ENCODE measurements at regions not wholly inside any gene's neighbourhood (a gene's known extent, or its start where the extent isn't known, plus 50 kb on each side); places are given as distances from the start of the nearest gene placed in this dataset.

DNA sequence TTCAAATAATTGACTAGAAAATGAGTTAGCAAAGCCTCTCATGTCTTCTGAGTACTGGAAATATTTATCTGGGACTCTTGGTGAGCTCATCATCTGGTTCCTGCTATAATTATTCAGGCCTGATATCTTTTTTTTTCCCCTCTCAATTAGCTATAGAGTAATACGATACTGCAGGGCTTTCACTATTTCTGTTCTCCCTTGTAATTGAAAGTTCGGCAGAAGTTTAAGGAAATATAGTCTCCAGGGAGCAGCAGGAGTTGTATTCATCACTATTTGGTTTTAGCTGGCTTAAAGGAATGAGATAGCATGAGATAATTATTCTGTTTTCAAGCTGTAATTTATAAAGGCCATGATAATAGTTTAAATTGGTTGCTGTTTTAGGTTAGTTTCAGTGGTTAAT lies 378.6 kb upstream of the EPHA5 start:
- CTCF ChIA-PET: no interaction called here
- TF ChIP-seq FOXK2 (IDR thresholded peaks at IDR 0.05): no peak
- POLR2A ChIA-PET: no interaction called here
- DNase-seq (ENCODE audit: extremely low spot score): no peak

- CTCF ChIA-PET: no interaction called here
- POLR2A ChIA-PET: no interaction called here
- no peak for TF ChIP-seq LEF1 (IDR thresholded peaks at IDR 0.05; ENCODE audit: borderline replicate concordance)
- no peak for TF ChIP-seq L3MBTL2 (conservative IDR thresholded peaks at IDR 0.05)
- no peak for TF ChIP-seq BHLHE40 (IDR thresholded peaks at IDR 0.05; ENCODE audit: borderline replicate concordance)
- no peak for TF ChIP-seq HDGF (IDR thresholded peaks at IDR 0.05; ENCODE audit: borderline replicate concordance)
- TF ChIP-seq FOXA1 (IDR thresholded peaks at IDR 0.05): no peak
- no peak for TF ChIP-seq SP1 (IDR thresholded peaks at IDR 0.05)
- TF ChIP-seq NFRKB (IDR thresholded peaks at IDR 0.05): no peak
- TF ChIP-seq, protein P1, sequence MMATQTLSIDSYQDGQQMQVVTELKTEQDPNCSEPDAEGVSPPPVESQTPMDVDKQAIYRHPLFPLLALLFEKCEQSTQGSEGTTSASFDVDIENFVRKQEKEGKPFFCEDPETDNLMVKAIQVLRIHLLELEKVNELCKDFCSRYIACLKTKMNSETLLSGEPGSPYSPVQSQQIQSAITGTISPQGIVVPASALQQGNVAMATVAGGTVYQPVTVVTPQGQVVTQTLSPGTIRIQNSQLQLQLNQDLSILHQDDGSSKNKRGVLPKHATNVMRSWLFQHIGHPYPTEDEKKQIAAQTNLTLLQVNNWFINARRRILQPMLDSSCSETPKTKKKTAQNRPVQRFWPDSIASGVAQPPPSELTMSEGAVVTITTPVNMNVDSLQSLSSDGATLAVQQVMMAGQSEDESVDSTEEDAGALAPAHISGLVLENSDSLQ (IDR thresholded peaks at IDR 0.05): no peak
- TF ChIP-seq ZNF384 (IDR thresholded peaks at IDR 0.05): no peak
- no peak for TF ChIP-seq SUZ12 (IDR thresholded peaks at IDR 0.05)
- TF ChIP-seq ELF4 (IDR thresholded peaks at IDR 0.05): no peak
- no peak for TF ChIP-seq CTBP1 (IDR thresholded peaks at IDR 0.05; ENCODE audit: borderline replicate concordance)
- TF ChIP-seq FOXK2 (IDR thresholded peaks at IDR 0.05): no peak
- no peak for TF ChIP-seq TARDBP (IDR thresholded peaks at IDR 0.05)
- no peak for DNase-seq (ENCODE audit: extremely low spot score)
These were observed 375.6 kb upstream of the EPHA5 start for GRCh38 chr4:66045913-66046312.

- no peak for TF ChIP-seq L3MBTL2 (conservative IDR thresholded peaks at IDR 0.05)
- no peak for TF ChIP-seq ARNT (IDR thresholded peaks at IDR 0.05)
- no peak for TF ChIP-seq TARDBP (IDR thresholded peaks at IDR 0.05)
- no peak for TF ChIP-seq HDGF (IDR thresholded peaks at IDR 0.05; ENCODE audit: borderline replicate concordance)
- TF ChIP-seq BHLHE40 (IDR thresholded peaks at IDR 0.05; ENCODE audit: borderline replicate concordance): no peak
- TF ChIP-seq NFRKB (IDR thresholded peaks at IDR 0.05): no peak
- TF ChIP-seq FOXK2 (IDR thresholded peaks at IDR 0.05): no peak
- no peak for TF ChIP-seq FOXM1 (IDR thresholded peaks at IDR 0.05; ENCODE audit: borderline replicate concordance)
- TF ChIP-seq, protein P1 (IDR thresholded peaks at IDR 0.05): no peak
- no peak for TF ChIP-seq FOXA1 (IDR thresholded peaks at IDR 0.05)
- TF ChIP-seq LEF1 (IDR thresholded peaks at IDR 0.05; ENCODE audit: borderline replicate concordance): no peak
- TF ChIP-seq ZNF384 (IDR thresholded peaks at IDR 0.05): no peak
- TF ChIP-seq ELF4 (IDR thresholded peaks at IDR 0.05): no peak
- TF ChIP-seq CTBP1 (IDR thresholded peaks at IDR 0.05; ENCODE audit: borderline replicate concordance): no peak
- no peak for TF ChIP-seq SUZ12 (IDR thresholded peaks at IDR 0.05)
- POLR2A ChIA-PET: no interaction called here
- DNase-seq (ENCODE audit: extremely low spot score): no peak
- CTCF ChIA-PET: no interaction called here
These were observed 365.4 kb upstream of the EPHA5 start for GRCh38 chr4:66035701-66036100.

GRCh38 chr4:66034671-66035070 lies 364.4 kb upstream of the EPHA5 start:
- POLR2A ChIA-PET: no interaction called here
- no peak for TF ChIP-seq SP1 (IDR thresholded peaks at IDR 0.05)
- no peak for TF ChIP-seq LEF1 (IDR thresholded peaks at IDR 0.05; ENCODE audit: borderline replicate concordance)
- TF ChIP-seq FOXA1 (IDR thresholded peaks at IDR 0.05): no peak
- TF ChIP-seq, protein P1 (IDR thresholded peaks at IDR 0.05): no peak
- no peak for TF ChIP-seq BHLHE40 (IDR thresholded peaks at IDR 0.05; ENCODE audit: borderline replicate concordance)
- TF ChIP-seq HDGF (IDR thresholded peaks at IDR 0.05; ENCODE audit: borderline replicate concordance): no peak
- TF ChIP-seq SUZ12 (IDR thresholded peaks at IDR 0.05): no peak
- no peak for TF ChIP-seq CTBP1 (IDR thresholded peaks at IDR 0.05; ENCODE audit: borderline replicate concordance)
- TF ChIP-seq L3MBTL2 (conservative IDR thresholded peaks at IDR 0.05): no peak
- no peak for TF ChIP-seq NFRKB (IDR thresholded peaks at IDR 0.05)
- TF ChIP-seq ARNT (IDR thresholded peaks at IDR 0.05): no peak
- TF ChIP-seq ZNF384 (IDR thresholded peaks at IDR 0.05): no peak
- no peak for TF ChIP-seq FOXM1 (IDR thresholded peaks at IDR 0.05; ENCODE audit: borderline replicate concordance)
- TF ChIP-seq FOXK2 (IDR thresholded peaks at IDR 0.05): no peak
- no peak for TF ChIP-seq TARDBP (IDR thresholded peaks at IDR 0.05)
- no peak for TF ChIP-seq ELF4 (IDR thresholded peaks at IDR 0.05)
- no peak for DNase-seq (ENCODE audit: extremely low spot score)
- CTCF ChIA-PET: no interaction called here

DNA sequence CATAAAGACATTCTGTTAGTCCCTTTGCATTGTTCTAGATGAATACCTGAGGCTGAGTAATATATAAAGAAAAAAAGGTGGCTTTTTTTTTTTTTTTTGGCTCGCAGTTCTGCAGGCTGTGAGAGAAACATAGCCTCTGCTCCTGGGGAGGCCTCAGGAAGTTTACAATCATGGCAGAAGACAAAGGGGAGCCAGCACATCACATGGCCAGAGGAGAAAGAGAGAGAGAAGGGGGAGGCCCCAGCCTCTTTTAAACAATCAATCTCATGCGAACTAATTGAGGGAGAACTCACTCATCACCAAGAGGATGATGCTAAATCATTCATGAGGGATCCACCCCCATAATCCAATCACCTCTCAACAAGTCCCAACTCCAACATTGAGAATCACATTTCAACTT lies 364.0 kb upstream of the EPHA5 start:
- CTCF ChIA-PET: no interaction called here
- TF ChIP-seq FOXA1 (IDR thresholded peaks at IDR 0.05) (no peak), CTBP1 (IDR thresholded peaks at IDR 0.05; ENCODE audit: borderline replicate concordance) (no peak)
- no peak for DNase-seq (ENCODE audit: extremely low spot score)
- POLR2A ChIA-PET: no interaction called here

- CTCF ChIA-PET: no interaction called here
- POLR2A ChIA-PET: no interaction called here
- no peak for TF ChIP-seq FOXA1 (IDR thresholded peaks at IDR 0.05)
- no peak for TF ChIP-seq NFRKB (IDR thresholded peaks at IDR 0.05)
- TF ChIP-seq LEF1 (IDR thresholded peaks at IDR 0.05; ENCODE audit: borderline replicate concordance): no peak
- no peak for DNase-seq (ENCODE audit: extremely low spot score)
These were observed 362.3 kb upstream of the EPHA5 start for GRCh38 chr4:66032571-66032970.

DNA sequence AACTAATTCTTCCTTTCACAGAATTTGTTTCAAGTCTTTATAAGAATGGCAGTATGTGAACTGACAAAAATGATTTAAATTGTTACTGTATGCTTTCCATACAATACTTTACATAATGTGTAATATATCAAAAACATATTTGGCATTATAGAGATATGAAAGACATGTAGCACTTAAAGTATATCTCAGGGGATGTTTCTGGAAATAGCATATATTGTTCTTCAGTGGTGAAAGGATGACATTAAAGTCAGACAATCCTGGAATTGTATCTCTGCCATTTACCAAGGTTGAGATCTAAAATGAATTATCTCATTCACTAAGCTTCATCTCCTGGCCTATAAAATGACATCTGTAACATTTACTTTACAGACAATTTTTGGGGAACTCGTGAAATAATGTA lies 358.4 kb upstream of the EPHA5 start:
- DNase-seq (ENCODE audit: extremely low spot score): no peak
- ChIA-PET POLR2A (no interaction called here), CTCF (no interaction called here)
- TF ChIP-seq ARNT (IDR thresholded peaks at IDR 0.05) (no peak), FOXA1 (IDR thresholded peaks at IDR 0.05) (no peak), FOXM1 (IDR thresholded peaks at IDR 0.05; ENCODE audit: borderline replicate concordance) (no peak), HDGF (IDR thresholded peaks at IDR 0.05; ENCODE audit: borderline replicate concordance) (no peak), ELF4 (IDR thresholded peaks at IDR 0.05) (no peak), TARDBP (IDR thresholded peaks at IDR 0.05) (no peak), SP1 (IDR thresholded peaks at IDR 0.05) (no peak), BHLHE40 (IDR thresholded peaks at IDR 0.05; ENCODE audit: borderline replicate concordance) (no peak), LEF1 (IDR thresholded peaks at IDR 0.05; ENCODE audit: borderline replicate concordance) (no peak), NFRKB (IDR thresholded peaks at IDR 0.05) (no peak), SUZ12 (IDR thresholded peaks at IDR 0.05) (no peak), FOXK2 (IDR thresholded peaks at IDR 0.05) (no peak), ZNF384 (IDR thresholded peaks at IDR 0.05) (no peak), L3MBTL2 (conservative IDR thresholded peaks at IDR 0.05) (no peak), CTBP1 (IDR thresholded peaks at IDR 0.05; ENCODE audit: borderline replicate concordance) (no peak)
- TF ChIP-seq, protein P1 (IDR thresholded peaks at IDR 0.05): no peak
